SK-N-SH treated with all-trans-retinoic acid at 6 μM for 48 hours (cell line): ENCODE measurements at regions not wholly inside any gene's neighbourhood (a gene's known extent, or its start where the extent isn't known, plus 50 kb on each side); places are given as distances from the start of the nearest gene placed in this dataset.
A peak's percentile ranks its signal among the peaks of the same experiment; 100 is the strongest.

Source experiments
- ATAC-seq: fragments of 200-7000 bp; cut with Tn5 transposase; 3 replicates; pipeline ENCODE4 v1.9.1; 2020; ENCODE audit warnings: mild to moderate bottlenecking, moderate library complexity
- BACH2 ChIP-seq: fragments of 250-450 bp; sonication (Bioruptor Pico); IDR thresholded peaks from 2 replicates; pipeline ENCODE4 v1.9.0; 2021; ENCODE audit warnings: mild to moderate bottlenecking, borderline replicate concordance
- CSDC2 ChIP-seq: fragments of 250-450 bp; sonication (Bioruptor Pico); IDR thresholded peaks from 2 replicates; pipeline ENCODE4 v1.5.0; 2020; ENCODE audit warnings: mild to moderate bottlenecking, moderate library complexity
- ESRRG ChIP-seq: fragments of 250-450 bp; sonication (Bioruptor Pico); IDR thresholded peaks from 2 replicates; pipeline ENCODE4 v1.6.1; 2021; ENCODE audit warnings: mild to moderate bottlenecking
- GLIS3 ChIP-seq: fragments of 250-450 bp; sonication (Bioruptor Pico); IDR thresholded peaks from 2 replicates; pipeline ENCODE4 v1.5.0; 2020; ENCODE audit warnings: mild to moderate bottlenecking, moderate library complexity
- ISL1 ChIP-seq: fragments of 250-450 bp; sonication (Bioruptor Pico); IDR thresholded peaks from 2 replicates; pipeline ENCODE4 v2.1.2; 2022; ENCODE audit warnings: mild to moderate bottlenecking, moderate library complexity
- OSR1 ChIP-seq: fragments of 250-450 bp; sonication (Bioruptor Pico); IDR thresholded peaks from 2 replicates; pipeline ENCODE4 v1.8.0; 2022; ENCODE audit warnings: moderate library complexity, mild to moderate bottlenecking, inconsistent platforms
- PATZ1 ChIP-seq: fragments of 250-450 bp; sonication (Bioruptor Pico); IDR thresholded peaks from 2 replicates; pipeline ENCODE4 v1.8.0; 2020; ENCODE audit warnings: mild to moderate bottlenecking, moderate library complexity, borderline replicate concordance
- PPARA ChIP-seq: fragments of 250-450 bp; sonication (Bioruptor Pico); IDR thresholded peaks from 2 replicates; pipeline ENCODE4 v1.5.0; 2020; ENCODE audit warnings: mild to moderate bottlenecking, borderline replicate concordance
- RARB ChIP-seq: fragments of 250-450 bp; sonication (Bioruptor Pico); IDR thresholded peaks from 2 replicates; pipeline ENCODE4 v1.8.0; 2021; ENCODE audit warnings: mild to moderate bottlenecking, moderate library complexity
- SNAI2 ChIP-seq: fragments of 250-450 bp; sonication (Bioruptor Pico); IDR thresholded peaks from 2 replicates; pipeline ENCODE4 v1.5.0; 2020; ENCODE audit warnings: mild to moderate bottlenecking, moderate library complexity
- TCF4 ChIP-seq: fragments of 250-450 bp; sonication (Bioruptor Pico); IDR thresholded peaks from 2 replicates; pipeline ENCODE4 v1.8.0; 2021; ENCODE audit warnings: mild to moderate bottlenecking, moderate library complexity, borderline replicate concordance
- ZC3H10 ChIP-seq: fragments of 250-450 bp; sonication (Bioruptor Pico); IDR thresholded peaks from 2 replicates; pipeline ENCODE4 v1.5.1; 2021; ENCODE audit warnings: mild to moderate bottlenecking, moderate library complexity
- ZFP3 ChIP-seq: fragments of 250-450 bp; sonication (Bioruptor Pico); IDR thresholded peaks from 2 replicates; pipeline ENCODE4 v1.5.0; 2020; ENCODE audit warnings: mild to moderate bottlenecking, moderate library complexity
- ZNF565 ChIP-seq: fragments of 450-650 bp; formaldehyde crosslinking; conservative IDR thresholded peaks from 2 replicates; pipeline ENCODE4 v1.5.0; 2020; ENCODE audit warnings: low read depth, mild to moderate bottlenecking, moderate library complexity
- ZNF8 ChIP-seq: fragments of 450-650 bp; formaldehyde crosslinking; IDR thresholded peaks from 2 replicates; pipeline ENCODE4 v1.5.0; 2020; ENCODE audit warnings: mild to moderate bottlenecking, moderate library complexity
- TF ChIP-seq, protein P1 (sequence below): fragments of 250-450 bp; sonication (Bioruptor Pico); IDR thresholded peaks from 2 replicates; pipeline ENCODE4 v1.5.1; 2021; ENCODE audit warnings: mild to moderate bottlenecking, moderate library complexity
- TF ChIP-seq, protein P2 (sequence below): fragments of 250-450 bp; sonication (Bioruptor Pico); IDR thresholded peaks from 2 replicates; pipeline ENCODE4 v1.5.0; 2020; ENCODE audit warnings: mild to moderate bottlenecking, moderate library complexity
- TF ChIP-seq, protein P3 (sequence below): fragments of 250-450 bp; sonication (Bioruptor Pico); IDR thresholded peaks from 2 replicates; pipeline ENCODE4 v1.5.1; 2020; ENCODE audit warnings: low read depth, mild to moderate bottlenecking, moderate library complexity

- TF ChIP-seq GLIS3 (CRISPR knock-in tag): no peak
- no peak for TF ChIP-seq BACH2 (CRISPR knock-in tag)
- TF ChIP-seq RARB (CRISPR knock-in tag): no peak
- no peak for TF ChIP-seq TCF4 (CRISPR knock-in tag)
- no peak for TF ChIP-seq ZC3H10 (CRISPR knock-in tag)
- no peak for TF ChIP-seq OSR1 (CRISPR knock-in tag)
- TF ChIP-seq, protein P1, sequence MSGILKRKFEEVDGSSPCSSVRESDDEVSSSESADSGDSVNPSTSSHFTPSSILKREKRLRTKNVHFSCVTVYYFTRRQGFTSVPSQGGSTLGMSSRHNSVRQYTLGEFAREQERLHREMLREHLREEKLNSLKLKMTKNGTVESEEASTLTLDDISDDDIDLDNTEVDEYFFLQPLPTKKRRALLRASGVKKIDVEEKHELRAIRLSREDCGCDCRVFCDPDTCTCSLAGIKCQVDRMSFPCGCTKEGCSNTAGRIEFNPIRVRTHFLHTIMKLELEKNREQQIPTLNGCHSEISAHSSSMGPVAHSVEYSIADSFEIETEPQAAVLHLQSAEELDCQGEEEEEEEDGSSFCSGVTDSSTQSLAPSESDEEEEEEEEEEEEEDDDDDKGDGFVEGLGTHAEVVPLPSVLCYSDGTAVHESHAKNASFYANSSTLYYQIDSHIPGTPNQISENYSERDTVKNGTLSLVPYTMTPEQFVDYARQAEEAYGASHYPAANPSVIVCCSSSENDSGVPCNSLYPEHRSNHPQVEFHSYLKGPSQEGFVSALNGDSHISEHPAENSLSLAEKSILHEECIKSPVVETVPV (CRISPR knock-in tag): no peak
- TF ChIP-seq ZNF8 (CRISPR knock-in tag): no peak
- TF ChIP-seq CSDC2 (CRISPR knock-in tag): no peak
- TF ChIP-seq ESRRG (CRISPR knock-in tag): no peak
- TF ChIP-seq PATZ1 (CRISPR knock-in tag): no peak
- TF ChIP-seq SNAI2: no peak
- TF ChIP-seq ISL1 (CRISPR knock-in tag): no peak
- TF ChIP-seq PPARA (CRISPR knock-in tag): no peak
- ATAC-seq: no peak
Measured at GRCh38 chr5:91983869-91984268, 600.8 kb upstream of the ARRDC3 start.

DNA sequence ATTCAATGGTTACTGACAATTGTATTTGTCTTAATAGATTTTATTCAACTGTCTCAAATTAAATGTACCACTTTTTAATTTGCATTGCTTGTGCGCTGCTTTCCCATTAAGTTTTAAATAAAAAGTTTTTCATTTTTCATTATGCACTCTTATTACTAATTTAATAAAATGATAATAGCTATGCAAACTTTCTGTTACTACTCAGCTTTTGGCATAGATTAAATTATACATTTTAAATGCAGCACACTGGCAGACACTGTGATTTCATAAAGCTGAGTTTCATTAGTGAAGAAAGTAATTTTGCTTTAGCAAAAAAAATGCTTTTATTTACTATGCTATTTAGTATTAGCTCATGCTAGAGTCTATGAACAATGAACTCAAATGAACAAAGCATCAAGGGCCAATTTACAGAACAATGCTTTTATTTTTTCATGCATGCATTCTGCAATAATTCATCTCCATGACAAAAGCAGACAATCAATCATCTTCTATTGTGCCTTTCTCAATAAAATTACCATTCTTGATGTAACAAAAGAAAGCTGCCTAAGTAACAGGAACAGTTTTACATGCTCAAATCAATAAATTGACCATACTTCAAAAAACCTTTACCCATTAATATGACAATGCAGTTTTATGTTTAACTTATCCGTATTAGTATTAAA is 595.2 kb upstream of the ARRDC3 start:
- TF ChIP-seq OSR1 (CRISPR knock-in tag): no peak
- TF ChIP-seq ZC3H10 (CRISPR knock-in tag): peak; percentile 76
- TF ChIP-seq TCF4 (CRISPR knock-in tag): peak; percentile 89
- no peak for TF ChIP-seq ESRRG (CRISPR knock-in tag)
- peak; percentile 93 for TF ChIP-seq ISL1 (CRISPR knock-in tag)
- TF ChIP-seq PPARA (CRISPR knock-in tag): no peak
- TF ChIP-seq ZFP3 (CRISPR knock-in tag): no peak
- TF ChIP-seq CSDC2 (CRISPR knock-in tag): no peak
- no peak for TF ChIP-seq RARB (CRISPR knock-in tag)
- TF ChIP-seq, protein P2, sequence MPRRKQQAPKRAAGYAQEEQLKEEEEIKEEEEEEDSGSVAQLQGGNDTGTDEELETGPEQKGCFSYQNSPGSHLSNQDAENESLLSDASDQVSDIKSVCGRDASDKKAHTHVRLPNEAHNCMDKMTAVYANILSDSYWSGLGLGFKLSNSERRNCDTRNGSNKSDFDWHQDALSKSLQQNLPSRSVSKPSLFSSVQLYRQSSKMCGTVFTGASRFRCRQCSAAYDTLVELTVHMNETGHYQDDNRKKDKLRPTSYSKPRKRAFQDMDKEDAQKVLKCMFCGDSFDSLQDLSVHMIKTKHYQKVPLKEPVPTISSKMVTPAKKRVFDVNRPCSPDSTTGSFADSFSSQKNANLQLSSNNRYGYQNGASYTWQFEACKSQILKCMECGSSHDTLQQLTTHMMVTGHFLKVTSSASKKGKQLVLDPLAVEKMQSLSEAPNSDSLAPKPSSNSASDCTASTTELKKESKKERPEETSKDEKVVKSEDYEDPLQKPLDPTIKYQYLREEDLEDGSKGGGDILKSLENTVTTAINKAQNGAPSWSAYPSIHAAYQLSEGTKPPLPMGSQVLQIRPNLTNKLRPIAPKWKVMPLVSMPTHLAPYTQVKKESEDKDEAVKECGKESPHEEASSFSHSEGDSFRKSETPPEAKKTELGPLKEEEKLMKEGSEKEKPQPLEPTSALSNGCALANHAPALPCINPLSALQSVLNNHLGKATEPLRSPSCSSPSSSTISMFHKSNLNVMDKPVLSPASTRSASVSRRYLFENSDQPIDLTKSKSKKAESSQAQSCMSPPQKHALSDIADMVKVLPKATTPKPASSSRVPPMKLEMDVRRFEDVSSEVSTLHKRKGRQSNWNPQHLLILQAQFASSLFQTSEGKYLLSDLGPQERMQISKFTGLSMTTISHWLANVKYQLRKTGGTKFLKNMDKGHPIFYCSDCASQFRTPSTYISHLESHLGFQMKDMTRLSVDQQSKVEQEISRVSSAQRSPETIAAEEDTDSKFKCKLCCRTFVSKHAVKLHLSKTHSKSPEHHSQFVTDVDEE (CRISPR knock-in tag): no peak
- TF ChIP-seq, protein P1 (CRISPR knock-in tag): peak; percentile 59; the same call in 1 of the 2 replicates
- peak; percentile 81; the same call in 1 of the 2 replicates for TF ChIP-seq SNAI2
- TF ChIP-seq, protein P3, sequence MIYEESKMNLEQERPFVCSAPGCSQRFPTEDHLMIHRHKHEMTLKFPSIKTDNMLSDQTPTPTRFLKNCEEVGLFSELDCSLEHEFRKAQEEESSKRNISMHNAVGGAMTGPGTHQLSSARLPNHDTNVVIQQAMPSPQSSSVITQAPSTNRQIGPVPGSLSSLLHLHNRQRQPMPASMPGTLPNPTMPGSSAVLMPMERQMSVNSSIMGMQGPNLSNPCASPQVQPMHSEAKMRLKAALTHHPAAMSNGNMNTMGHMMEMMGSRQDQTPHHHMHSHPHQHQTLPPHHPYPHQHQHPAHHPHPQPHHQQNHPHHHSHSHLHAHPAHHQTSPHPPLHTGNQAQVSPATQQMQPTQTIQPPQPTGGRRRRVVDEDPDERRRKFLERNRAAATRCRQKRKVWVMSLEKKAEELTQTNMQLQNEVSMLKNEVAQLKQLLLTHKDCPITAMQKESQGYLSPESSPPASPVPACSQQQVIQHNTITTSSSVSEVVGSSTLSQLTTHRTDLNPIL (CRISPR knock-in tag): peak; percentile 63; the same call in 1 of the 2 replicates
- peak; percentile 67 for ATAC-seq

DNA sequence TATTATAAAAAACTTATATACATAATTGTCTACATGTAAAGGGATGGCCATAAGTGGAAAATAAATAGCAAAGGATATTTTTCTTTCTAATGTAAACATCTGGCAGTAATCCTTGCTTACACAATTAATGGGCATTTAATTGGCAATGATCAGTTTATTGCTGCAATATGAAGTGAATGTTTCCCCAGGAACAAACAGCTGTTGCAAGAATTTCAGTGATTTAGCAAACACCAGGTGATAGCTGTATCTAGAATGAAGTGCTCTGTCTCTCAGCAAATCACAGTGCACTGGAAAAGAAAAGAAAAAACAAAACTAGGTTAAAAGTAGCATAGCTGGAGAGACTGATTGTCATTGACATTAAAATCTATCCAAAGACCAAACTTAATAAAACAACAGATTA is 594.5 kb upstream of the ARRDC3 start:
- ATAC-seq: peak; percentile 60
- TF ChIP-seq TCF4 (CRISPR knock-in tag): peak; percentile 17; the same call in 1 of the 2 replicates
- TF ChIP-seq ZNF565 (CRISPR knock-in tag): no peak
